ENCODE measurements at regions not wholly inside any gene's neighbourhood (a gene's known extent, or its start where the extent isn't known, plus 50 kb on each side); places are given as distances from the start of the nearest gene placed in this dataset.

GRCh38 chr12:94889445-94890210 lies 113.9 kb downstream of the NDUFA12 start:
- TF ChIP-seq EZH2 (IDR thresholded peaks at IDR 0.05; ENCODE audit: borderline replicate concordance, low read depth, low read length, severe bottlenecking) (no peak), POLR2AphosphoS5 (IDR thresholded peaks at IDR 0.05; ENCODE audit: insufficient read depth, low read depth, low read length) (no peak), CTCF (IDR thresholded peaks at IDR 0.05; ENCODE audit: extremely low read depth in 1 of 2, insufficient read depth in 1 of 2, low read depth in 1 of 2, low read length in 2 of 2) (no peak), MAX (IDR thresholded peaks at IDR 0.05; ENCODE audit: insufficient read depth, insufficient read length) (no peak), POLR2A (IDR thresholded peaks at IDR 0.05; ENCODE audit: low read depth, low read length) (no peak), GATA2 (IDR thresholded peaks at IDR 0.05; ENCODE audit: insufficient read depth, insufficient read length, low read depth, low read length) (no peak), JUN (IDR thresholded peaks at IDR 0.05; ENCODE audit: borderline replicate concordance, insufficient read depth, insufficient read length, low read depth) (no peak)
